ENCODE measurements at regions not wholly inside any gene's neighbourhood (a gene's known extent, or its start where the extent isn't known, plus 50 kb on each side); places are given as distances from the start of the nearest gene placed in this dataset.

DNA sequence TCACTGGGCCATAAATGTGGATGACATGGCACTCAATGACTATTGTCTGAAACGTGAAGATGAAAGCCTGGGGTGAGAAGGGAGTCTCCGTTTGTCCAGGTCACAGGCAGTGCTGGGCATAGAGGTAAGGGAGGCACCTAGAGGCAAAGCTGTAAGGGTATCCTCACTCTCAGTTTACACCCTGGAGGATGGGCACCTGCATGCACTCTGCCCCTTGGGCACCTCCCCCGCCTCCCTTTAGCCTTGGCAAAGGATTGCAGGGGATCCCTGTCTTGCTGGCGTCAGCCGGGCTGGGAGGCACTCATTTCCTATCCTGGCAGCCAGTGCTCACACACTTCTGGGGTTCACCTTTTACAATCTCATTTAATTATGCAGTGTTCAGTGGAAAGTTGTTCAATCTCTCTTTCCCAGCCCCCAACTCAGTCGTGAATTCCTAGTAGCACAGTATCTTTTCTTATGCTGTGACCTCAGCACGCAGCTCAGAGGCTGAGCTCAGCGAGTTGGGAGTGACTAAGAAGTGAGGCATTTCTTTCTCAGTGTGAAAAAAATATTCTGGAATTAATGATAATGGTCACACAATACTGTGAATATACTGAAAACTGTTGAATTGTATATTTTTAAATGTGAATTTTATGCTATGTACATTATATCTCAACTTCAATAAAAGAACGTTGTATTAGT, 866.6 kb downstream of the BRD1 start:
- DNase-seq (ENCODE audit: low read depth in 3 of 3): no peak

DNA sequence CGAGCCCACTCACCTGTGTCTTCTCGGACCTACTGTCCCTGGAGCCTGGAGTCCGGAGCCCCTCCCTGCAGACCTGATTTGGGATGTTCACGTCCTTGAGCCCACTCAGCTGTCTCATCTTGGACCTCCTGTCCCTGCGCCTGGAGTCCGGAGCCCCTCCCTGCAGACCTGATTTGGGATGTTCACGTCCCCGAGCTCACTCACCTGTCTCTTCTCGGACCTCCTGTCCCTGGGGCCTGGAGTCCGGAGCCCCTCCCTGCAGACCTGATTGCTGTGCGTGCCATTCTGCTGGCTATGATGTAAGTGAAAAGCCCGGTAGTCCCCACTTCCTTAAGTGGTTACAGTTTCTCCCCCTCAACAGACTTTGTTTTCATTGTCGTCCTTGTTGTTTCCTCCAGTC, 867.1 kb downstream of the BRD1 start:
- no peak for DNase-seq (ENCODE audit: low read depth in 3 of 3)

DNA sequence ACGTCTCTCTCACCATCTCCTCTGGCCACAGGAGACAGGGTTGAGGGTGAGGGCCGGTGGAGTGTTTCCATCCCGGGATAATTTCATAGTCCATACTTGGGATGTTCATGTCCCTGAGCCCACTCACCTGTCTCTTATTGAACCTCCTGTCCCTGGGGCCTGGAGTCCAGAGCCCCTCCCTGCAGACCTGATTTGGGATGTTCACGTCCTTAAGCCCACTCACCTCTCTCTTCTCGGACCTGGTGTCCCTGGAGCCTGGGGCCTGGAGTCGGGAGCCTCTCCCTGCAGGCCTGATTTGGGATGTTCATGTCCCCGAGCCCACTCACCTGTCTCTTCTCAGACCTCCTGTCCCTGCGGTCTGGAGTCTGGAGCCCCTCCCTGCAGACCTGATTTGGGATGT, 868.2 kb downstream of the BRD1 start:
- no peak for DNase-seq (ENCODE audit: low read depth in 3 of 3)

DNA sequence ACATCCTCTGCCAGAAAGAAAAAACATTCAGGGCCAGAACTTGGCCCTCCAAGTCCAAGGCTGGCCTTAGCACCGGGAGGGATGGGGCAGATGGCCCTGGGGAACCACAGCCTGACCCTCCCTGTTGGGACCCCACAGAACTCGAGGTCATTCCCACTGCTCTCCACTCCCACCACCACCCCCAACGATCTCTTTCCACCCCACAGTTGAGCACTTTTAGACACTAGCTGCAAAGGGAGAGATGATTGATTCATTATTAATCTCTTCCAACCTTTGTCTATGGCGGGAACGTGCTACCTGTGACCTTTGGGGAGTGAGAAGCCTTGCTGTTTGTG, 869.7 kb downstream of the BRD1 start:
- no peak for DNase-seq (ENCODE audit: low read depth in 3 of 3)

DNA sequence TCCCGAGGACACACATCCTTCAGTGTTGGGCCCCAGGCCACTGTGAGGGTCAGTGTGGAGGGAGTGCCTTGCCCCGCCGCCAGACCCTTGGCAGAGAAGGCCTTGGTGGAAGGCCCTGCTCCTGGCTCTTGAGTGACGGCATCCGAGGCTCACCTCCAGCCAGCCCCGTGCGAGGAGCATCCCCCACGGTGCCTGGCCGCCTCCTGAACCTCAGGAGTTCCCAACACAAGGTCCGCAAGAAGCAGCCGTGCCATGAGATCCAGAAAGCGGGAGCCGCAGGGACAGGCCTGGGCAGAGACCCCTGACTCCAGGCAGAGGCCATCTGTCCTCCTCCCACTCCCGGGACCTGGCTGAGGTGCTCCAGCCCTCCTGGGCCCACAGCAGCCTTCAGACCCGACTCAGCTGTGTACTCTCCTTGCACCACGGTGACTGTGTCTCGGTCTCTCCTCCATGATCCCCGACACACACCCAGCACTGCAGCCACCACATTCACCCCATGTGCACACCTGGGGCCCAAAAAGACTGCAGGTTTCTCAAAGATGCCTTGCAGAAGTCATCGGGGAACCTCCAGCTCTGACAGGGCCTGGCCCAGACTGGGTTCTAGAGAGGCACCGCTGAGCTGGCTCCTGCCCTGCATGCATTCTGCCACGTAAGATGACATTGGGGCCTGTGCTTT, 870.2 kb downstream of the BRD1 start:
- no peak for DNase-seq (ENCODE audit: low read depth in 3 of 3)

DNA sequence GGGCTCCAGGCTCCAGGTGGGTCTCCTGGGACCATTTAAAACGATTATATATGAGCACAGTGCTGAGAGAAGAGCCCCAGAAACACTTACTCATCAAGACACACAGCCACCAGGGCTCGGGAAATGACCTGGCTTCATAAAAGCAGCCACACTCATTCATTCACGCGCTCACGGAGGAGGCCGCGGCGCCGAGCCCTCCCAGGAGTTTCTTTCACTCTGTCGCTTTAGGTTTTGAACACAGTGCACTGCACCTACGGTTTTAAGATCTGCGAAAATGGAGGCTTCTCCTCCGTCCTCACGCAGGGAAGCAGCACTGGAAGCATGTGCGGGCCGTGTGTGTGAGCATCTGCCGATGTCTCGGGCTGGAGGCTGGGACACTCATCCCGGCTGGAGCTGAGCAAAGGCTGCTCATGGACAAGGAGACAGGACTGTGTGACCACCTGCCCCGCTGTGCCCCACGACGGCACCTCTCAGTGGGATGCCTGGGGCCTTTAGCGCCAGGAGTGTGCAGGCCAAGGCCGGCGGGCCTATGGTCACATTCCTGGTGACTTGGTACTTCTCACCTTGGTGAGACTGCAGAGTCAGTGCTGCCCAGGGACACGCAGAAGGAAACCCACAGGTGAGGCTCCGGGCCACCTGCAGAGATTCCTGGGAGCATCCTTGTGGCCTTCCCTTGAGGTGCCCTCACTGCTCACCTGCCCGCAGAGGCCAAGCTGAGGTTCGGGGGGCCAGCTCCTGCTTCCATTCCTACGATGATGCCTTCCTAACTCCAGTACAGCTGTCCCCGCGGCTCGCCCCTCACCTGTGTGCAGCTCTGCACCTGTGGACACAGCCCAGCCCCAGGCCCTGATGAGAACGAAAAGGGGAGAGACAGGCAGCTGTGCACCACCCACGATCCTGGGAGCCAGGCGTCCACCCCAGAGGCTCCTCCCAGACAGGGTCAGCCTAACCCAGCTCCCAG, 872.0 kb downstream of the BRD1 start:
- no peak for DNase-seq (ENCODE audit: low read depth in 3 of 3)

DNA sequence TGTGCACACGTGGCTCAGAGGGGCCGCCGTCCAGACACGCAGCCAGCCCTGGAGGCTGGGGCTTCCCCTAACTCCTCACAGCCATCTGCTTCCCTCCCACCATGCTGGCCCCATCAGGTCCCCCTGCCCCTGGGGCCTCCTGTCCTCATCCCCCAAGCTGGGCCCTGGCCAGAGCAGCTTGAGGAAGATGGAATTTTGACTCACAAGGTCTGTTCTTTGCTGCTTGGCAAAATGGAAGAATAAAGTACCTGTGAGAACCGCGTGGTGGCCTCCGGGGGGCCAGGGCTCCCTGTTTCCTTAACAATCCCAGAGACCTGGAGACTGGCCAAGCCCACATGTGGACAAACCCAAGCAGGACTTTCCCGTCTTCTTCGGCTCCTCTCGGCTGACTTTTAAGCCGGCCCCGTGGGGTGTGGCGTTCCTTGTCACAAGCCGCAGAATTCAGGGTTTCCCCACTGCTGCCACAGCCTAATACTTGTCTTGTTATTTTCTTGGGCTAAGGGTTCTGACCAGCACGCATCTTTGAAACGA, 872.8 kb downstream of the BRD1 start:
- DNase-seq (ENCODE audit: low read depth in 3 of 3): no peak

DNA sequence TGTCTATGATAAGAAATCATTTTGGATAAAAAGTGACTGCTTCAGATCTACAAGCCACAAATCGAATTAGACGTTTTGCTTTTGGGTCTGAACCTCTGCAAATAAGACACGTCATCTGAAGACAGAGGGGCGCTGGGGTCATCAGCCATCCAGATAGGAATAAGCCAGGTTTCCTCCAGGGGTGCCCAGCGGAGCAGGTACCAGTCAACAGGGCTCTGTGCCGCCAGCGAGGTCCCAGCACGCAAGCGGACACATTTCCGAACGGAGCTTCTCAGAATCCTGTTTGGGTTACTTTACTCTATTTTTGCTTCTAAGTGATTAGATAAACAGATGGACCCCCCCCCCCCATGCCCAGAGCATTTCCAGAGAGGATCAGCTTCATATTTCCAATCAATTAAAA, 873.8 kb downstream of the BRD1 start:
- no peak for DNase-seq (ENCODE audit: low read depth in 3 of 3)

DNA sequence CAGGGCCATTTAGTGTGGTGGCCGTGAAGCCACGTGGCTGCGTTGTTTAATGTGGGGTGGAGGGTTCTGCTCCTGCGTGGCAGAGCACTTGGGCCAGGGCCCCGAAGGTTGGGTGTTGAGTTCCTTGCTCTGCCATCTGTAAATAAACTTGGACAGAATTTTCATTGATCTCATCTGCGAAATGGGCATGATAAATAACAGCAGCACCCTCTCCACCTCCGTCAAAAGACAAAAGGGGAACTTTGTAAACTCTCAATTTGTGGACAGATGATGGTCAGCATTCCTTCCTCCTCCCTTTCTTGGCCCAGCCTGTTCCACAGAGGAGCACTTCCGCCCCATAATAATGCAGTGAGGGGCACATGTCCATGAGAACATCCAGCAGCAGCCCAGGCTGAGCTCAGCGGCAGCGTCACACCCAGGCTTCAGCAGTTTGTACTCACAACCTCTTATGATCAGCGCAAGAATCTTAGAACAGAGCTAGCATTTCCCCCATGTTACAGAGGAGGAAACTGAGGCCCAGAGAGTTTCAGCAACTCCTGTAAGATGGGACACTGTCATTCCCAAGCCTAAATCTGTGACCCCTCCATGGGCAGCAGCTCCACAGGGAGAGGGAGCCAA, 874.5 kb downstream of the BRD1 start:
- DNase-seq (ENCODE audit: low read depth in 3 of 3): no peak

DNA sequence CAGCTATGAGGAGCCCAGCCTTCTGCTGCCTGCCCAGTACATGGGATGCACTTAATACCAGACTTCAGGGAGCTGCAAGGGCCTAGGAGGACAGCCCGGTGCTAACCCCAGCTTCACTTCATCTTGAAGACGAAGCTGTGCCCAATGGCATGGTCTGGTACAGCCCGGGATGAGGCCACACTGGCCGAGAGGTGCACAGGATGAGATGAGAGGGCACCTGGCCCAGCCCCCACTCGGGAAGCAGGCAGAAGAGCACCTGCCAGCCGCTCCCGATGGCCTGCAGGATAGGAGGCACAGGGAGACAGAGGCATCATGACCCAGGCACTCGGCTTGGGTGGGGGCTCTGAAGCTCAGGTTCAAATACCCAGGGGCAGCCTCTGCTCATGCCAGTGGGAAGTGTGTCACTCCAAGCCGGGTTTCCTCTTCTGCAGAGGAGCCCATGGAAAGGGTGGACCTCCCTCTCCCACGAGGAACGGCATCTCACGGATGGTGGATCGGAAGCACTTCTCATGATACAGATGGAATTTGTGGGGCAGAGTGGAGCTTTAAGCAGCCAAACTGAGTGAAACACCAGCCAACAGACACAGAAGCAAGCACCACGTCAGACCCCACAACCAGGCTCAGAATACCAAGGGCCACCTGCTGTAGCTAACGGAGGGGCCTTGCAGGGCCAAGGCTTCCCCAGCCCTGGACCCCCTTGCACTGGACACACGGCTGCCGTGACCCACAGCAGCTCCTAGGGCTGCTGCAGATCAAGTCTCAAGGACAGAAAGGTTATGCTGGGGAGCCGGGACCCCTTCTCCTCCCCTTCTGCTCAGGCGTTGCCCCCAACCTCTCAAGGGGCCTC, 875.2 kb downstream of the BRD1 start:
- no peak for DNase-seq (ENCODE audit: low read depth in 3 of 3)

DNA sequence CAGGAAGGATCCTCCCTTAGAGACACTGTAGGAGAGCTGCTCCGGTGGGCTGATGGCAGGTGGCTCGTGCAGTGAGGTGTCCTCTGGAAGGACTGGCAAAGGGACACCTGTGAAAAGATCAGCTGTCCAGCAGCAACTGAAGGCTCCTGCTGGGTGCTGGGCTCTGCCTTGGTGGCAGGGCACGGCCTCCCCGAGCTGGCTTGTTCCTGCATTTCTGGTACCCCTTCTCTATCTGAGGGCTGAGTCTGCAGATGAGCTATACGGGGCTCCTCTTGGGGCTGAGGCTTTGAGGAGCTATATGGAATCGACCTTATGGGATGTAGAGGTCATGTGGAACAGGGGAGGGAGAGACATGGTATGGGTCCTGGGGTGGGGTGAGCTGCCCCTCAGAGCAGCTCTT, 875.8 kb downstream of the BRD1 start:
- no peak for DNase-seq (ENCODE audit: low read depth in 3 of 3)

DNA sequence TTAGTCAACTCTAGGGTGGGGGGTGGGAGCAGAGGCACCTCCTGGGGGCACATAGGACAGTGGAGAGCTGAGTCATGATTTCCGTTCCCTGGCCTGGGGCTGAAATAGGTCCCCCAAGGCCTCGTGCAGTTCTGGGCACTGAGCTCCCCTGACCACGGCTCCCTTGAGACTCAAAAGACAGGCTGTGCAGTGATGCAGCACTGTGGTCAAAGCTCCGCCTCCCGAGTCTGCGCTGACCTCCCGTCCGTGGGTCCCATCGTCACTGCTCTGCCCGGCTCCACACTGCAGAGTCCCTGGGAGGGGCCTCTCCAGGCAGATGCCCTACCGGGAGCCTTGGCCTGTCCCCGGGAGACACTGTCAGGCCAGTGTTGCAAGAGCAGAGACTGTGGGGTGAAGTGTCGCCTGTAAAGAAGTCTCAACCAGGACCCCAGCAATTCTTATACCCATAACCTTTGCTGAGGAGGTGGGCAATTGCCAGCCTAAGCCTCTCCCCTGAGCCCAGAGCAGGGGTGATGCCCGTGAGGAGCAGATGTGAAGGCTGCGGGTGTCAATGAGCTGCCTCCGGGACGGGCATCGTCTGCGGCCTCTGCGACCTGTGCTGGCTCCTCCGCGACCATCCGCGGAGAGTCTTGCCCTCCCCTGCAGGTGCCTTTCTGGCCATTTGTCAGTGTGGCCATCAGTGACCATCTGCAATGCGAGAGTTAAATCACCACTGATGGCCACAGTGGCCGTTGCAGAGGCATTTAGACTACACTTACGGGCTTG, 877.3 kb downstream of the BRD1 start:
- no peak for DNase-seq (ENCODE audit: low read depth in 3 of 3)

DNA sequence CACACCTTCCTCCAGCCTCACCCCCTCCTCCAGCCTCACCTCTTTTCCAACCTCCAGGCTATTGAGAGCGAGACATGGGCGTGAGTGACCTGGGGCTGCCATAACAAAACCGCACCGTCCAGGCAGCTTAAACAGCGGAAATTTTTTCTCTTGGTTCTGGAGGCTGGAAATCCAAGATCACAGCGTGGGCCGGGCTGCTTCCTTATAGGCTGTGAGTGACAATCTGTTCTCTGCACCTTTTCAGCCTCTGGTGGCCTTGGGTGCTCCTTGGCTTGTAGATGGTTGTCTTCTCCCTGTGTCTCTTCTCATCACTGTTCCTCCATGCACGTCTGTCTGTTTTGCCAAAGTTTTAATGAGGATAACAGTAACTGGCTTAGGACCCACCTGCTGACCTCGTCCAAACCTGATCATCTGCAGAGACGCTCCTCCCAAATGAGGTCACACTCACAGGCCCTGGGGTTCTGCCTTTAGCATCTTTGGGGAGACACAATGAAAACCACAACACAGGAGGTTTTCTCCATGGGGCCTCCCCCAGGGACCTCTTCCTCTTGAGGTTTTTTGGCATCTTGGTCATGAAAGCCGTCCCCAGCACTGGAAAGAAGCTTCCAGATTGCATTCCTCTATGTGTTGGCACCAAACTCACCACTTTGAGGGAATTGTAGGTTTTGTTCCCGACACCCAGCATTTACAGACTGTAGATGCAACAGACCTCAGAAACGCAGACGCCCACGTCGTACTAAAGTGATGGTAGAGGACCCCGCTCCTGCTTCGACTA, 878.1 kb downstream of the BRD1 start:
- no peak for DNase-seq (ENCODE audit: low read depth in 3 of 3)

DNA sequence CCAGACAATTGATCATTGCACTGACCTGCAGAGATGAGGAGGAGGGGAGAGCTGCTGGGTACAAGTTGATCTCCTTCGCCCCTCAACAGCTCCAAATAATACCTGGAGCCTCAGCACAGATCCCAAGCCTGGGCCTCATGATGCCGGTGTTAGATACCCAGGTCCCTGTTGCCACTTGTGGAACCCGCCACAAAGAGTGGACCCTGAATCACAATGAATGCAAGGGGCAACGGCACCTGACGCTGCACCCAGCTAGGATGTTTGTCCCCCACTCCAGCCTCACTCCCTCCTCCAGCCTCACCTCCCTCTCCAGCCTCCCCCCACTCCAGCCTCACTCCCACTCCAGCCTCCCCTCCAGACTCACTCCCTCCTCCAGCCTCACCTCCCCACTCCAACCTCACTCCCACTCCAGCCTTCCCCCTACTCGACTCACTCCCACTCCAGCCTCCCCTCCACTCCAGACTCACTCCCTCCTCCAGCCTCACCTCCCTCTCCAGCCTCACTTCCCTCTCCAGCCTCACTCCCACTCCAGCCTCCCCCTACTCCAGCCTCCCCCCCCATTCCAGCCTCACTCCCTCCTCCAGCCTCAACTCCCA, 879.0 kb downstream of the BRD1 start:
- no peak for DNase-seq (ENCODE audit: low read depth in 3 of 3)

DNA sequence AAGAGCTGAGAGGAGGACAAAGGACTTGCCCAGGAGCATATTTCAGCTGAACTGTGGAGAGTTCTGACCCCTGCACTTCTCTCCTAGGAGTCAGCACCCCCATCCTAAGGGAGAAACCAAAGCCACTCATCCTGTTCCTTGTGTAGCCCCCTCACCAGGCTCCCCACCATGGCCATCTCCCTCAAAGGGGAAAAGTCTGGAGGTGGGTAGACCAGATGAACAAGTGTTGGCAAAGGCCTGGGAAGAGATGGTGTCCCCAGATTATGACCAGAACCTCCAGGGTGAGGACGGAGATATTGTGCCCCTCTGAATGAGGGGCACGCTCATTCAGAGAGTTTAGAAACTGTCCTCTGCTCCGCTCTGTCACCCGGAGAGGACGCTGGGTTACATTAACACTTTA, 880.0 kb downstream of the BRD1 start:
- DNase-seq (ENCODE audit: low read depth in 3 of 3): no peak

DNA sequence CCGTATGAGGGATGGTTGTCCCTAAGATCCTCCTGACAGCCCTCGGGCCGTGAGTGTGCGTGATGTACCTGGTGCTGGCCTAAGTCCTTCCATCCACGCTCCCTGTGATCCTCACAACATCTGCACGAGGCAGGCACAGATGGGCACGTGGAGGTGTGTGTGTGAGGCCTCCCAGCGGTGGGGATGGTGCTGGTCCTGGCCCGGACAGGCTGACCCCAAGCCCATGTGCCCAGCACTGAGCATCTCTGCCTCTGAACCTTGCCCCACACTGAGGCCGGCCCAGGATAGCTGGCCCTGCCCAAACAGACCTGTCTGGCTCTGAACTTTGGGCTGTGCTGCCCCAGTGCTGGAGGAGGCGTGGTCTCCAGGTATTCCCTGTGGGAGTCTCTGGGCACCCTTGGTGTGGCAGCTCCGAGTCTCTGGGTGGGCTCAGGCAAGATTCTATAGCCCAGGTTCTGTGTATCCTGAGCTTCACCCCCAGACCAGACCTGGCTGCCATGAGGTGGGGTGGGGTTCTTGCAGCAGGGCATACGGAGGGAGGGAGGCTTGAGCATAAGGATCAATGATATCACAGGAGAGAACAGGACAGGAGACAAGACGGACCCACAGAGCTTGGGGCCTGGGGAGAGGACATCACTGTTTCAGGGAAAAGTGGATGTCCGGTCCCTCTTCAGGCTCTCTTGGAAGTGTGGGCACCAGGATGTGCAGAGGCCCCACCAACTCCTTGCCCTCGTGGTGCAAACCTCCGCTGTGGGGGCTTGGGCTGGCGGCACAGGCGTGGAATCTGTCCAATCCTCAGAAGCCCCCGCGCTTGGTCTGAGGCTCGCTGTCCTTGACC, 881.8 kb downstream of the BRD1 start:
- DNase-seq (ENCODE audit: low read depth in 3 of 3): no peak

DNA sequence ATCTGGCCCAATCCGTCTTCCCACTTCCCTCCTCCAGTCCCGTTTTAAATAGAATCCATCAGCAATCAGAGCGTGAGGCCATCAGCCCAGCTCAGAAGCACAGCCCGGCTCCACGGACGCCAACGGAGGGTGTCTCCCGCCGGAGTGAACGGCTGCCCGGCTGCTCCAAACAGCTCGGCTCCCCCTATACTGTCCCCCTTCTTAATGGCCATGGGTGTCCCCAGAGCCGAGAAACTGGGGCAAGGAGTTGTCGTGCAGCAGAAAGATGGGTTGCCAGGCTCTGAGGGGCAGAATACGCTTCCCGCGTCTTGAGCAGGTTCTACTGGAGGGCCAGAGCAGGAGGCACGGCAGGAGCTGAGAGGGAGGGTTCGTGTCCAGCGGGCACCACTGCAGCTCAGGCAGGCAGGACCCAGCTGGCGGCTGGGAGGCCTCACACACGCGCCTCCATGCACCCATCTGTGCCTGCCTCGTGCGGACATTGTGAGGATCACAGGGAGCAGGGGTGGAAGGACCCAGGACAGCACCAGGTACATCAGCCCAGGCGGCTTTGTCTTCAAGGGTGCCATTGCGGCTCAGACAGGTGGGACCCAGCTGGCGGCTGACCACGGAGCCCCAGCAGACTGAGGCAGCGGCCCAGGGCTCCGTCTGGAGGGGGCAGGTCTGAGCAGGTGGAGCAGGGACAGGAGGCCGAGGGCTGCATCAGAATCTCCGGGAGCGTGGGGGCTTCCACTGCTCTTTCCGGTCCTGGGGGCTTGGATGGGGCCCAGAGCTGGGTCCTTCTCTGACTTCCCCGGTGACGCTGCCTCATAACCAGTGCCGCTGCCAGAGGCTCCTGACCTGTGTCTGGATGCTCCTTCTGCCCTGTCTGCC, 882.7 kb downstream of the BRD1 start:
- DNase-seq (ENCODE audit: low read depth in 3 of 3): no peak
